IPS-NIHi7 (cell line): ENCODE measurements at regions not wholly inside any gene's neighbourhood (a gene's known extent, or its start where the extent isn't known, plus 50 kb on each side); places are given as distances from the start of the nearest gene placed in this dataset.

ENCODE experiments used
- DNase-seq: peaks from one replicate; pipeline ENCODE4 v3.0.0; 2012; ENCODE audit warnings: mixed read lengths; ENCODE audit errors: extremely low spot score

DNA sequence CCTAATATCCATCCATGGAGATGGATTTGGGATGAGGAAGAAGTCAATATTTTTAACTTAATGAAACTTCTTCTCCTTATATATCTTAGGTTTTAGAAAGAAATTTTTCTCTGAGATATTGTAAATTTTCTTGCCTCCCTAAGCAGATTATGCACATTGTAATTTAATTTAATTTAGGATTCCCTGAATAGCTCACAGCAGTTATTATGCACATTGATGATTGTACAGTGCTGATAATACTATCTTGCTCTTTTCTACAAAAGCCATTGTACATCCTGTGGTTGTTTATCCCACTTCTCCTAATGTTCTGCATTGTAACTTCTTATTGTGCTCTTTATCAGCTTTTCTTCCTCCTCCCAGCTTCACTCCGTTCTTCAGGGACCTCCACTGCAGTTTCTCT, 410.4 kb upstream of the WWC1 start:
- no peak for DNase-seq

DNA sequence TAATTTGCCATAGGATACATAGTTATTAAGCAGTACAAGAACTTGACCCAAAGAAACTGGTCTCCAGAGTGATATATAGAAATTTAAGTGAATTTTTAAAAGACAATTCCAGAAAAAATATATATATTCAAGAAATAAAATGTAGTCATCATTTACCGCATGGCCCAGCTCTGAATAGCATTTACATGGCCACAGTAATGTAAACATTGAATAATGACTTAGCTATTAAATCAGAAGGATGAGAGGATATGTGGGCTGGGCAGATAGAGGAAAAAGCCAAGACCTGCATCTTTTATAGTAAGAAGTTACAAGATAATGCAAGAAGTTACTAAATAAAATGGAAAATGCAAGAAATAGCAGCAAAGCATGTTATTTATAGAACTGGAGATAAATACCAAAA, 405.2 kb upstream of the WWC1 start:
- DNase-seq = no peak

DNA sequence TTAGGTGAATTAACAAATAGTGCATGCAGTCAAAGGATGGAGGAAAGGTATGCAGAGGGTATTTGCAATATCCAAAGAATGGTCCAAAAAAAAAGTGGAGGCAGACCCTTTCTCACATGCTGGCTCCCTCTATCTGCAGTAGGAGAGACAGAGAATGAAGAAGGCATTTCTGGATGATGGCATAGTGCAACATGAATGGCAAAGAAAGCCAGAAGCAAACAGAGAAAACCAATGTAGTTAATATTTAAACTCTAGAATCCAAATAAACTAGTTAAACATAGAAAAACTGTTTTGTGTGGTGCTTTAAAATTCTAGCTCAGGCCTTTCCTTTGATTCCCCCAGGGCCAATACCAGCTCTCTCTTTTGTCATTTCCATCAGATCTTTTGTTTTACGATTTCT, 403.1 kb upstream of the WWC1 start:
- no peak for DNase-seq

DNA sequence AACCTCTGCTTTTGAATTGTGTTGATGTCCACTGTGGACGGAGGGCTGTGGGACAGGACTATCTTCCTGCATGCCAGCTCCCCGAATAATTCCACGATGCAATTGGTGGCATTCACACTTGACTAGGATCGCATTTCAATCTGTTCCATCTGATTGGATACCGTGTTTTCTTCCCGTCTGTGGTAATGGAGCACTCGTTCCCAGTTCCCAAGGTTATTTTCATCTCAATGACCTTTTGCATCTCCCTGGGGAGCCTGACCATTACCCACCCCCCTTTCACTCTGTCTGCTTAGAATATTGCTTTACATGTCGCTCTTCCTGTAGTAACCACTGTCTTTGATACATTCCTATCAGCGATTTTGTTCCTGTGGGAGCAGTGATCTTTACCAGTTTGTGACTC, 402.2 kb upstream of the WWC1 start:
- no peak for DNase-seq

DNA sequence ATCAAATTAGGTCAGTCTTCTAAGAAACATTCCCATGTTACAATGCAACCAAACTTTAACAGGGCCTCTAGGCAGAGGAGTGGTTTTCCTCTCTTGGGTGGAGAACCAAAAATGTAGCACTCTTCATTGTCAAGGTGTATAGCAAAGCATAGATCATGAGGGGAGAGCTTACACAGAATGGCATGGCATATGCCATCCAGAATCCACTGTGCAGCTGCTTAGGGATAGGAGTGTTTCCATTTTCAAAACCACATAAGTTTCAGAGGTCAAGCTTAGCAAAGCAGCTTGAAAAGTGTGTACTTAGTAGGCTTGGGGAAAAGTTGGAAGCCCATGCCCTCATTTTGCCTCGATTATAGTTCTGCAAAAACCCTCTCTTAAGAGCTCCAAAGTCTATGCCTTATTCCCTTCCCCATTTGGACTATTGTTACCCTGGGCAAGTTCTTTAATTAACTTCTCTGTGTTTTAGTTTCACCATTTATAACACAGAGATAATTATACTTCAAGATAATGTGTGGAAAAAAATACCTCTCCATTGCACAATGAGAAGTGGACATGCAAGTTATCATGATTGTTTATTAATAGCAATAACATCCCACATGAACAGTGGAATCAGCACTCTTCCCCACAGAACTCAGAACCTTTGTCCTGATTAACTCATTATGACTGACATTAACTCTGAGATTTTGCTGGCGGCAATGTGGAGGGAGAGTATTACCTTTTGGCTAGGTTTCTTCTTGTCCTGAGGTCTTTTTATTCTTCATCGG, 398.9 kb upstream of the WWC1 start:
- no peak for DNase-seq

GRCh38 chr5:167893271-167893670, 398.2 kb upstream of the WWC1 start:
- DNase-seq = no peak

GRCh38 chr5:167894631-167895472, 396.6 kb upstream of the WWC1 start:
- DNase-seq = no peak

DNA sequence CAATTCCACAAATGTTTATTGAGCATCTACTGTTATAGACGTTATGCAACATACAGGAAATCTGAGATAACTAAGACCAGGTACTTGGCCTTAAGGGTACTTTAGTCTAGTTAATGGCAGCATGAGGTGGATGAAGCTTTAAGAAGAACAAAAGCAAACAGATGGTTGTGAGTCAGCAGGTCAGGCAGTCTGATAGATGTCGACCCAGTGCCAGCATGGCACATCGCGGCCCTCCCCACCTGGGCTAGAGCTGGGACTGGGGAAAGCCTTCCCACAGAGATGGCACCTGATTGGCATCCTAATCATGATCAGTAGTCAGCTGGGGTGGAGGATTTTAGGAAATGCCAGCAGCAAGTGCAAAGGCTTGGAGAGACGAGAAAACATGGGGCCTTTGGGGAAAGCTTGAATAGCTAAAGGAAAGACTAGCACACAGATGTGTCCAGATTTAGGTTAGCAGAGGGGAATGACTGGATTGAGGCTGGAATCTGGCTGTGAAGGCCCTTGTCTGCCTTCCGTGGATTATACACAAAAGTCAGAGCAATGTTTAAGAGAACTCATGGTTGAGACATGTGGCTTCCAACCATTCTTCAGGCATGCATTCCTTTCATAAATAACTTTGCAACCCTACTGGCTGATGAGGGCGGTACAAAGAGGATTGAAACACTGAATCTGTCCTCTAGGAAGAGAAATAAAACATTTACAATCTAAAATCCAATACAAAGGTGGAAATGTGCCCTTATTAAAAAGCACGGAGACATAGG, 395.4 kb upstream of the WWC1 start:
- DNase-seq = no peak

DNA sequence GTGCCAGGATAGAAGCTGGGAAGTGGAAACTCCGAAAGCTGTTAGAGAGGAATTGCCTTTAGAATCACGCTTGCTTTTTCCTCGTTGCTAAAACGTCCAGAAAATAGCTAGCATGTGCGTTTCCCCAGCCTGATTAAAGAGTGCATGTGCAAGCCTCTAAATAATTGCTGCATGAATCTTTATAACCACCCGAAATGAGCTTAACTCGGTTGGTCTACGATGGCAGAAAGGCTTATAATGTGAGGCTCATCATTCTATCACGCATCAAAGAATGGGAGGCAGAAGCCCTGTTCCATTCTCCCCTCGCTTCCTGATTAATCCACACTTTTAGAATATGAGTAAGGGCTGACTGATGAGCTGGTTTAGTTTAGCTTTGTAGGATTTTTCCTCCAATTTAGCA, 394.6 kb upstream of the WWC1 start:
- DNase-seq = no peak

DNA sequence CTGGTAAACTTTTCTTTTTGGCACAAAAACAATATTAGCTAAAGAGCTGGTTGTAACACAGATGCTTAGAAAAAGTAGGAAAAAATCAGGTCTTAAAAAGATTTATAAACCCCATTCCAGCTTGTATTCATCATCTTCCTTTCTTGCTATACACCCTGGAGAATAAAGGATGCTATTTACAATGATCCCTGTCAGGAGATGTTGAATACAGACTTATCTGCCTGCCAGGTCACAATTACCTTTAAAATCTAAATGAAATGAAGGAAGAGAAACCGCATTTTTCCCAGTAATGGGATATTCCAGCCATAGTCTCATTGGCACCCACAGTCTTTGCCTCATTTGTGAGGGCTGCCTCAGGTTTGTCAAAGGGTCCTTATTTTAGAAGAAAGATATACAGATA, 394.1 kb upstream of the WWC1 start:
- DNase-seq = no peak

GRCh38 chr5:167898361-167899042, 392.9 kb upstream of the WWC1 start:
- no peak for DNase-seq

- no peak for DNase-seq
These were observed 391.9 kb upstream of the WWC1 start for GRCh38 chr5:167899490-167900070.

- DNase-seq = no peak
These were observed 391.0 kb upstream of the WWC1 start for GRCh38 chr5:167900340-167900935.

- no peak for DNase-seq
These were observed 389.1 kb upstream of the WWC1 start for GRCh38 chr5:167902298-167902697.

DNA sequence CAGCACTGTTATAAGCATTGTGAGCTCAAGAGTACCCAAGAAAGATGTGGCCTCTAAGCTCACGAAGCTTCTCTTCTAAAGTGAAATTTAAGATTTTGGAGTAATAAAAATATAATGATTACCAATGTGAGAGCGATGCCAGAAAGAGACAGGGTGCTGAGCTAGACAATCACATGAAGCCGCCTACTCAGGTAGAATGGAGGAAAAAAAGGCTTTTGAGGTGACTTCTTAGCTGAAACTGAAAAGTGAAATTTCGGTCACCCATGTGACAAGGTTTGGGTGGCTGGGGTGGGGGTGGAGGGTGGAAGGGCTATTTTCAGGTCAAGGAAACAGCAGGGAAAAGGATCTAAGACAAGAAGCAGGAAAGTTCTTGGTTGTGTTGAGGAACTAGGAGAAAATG, 388.2 kb upstream of the WWC1 start:
- no peak for DNase-seq

DNA sequence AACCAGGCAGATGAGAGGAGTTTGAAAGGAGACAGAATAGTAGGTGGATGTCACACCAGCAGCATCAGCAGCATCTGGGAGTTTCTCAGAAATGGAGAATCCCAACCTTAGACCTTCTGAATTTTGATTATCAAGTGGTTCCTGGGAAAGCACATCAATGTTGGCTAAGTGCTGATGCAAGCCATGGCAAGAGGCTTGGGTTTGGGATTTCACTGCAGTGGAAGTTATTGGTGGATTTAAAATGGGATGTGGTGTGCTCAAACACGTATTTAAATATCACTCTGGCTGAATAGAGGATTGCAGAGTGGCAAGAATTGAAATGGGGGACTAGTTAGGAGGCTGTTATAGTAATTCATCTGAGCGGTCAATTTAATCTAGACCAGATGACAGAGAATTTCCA, 387.8 kb upstream of the WWC1 start:
- DNase-seq = no peak

DNA sequence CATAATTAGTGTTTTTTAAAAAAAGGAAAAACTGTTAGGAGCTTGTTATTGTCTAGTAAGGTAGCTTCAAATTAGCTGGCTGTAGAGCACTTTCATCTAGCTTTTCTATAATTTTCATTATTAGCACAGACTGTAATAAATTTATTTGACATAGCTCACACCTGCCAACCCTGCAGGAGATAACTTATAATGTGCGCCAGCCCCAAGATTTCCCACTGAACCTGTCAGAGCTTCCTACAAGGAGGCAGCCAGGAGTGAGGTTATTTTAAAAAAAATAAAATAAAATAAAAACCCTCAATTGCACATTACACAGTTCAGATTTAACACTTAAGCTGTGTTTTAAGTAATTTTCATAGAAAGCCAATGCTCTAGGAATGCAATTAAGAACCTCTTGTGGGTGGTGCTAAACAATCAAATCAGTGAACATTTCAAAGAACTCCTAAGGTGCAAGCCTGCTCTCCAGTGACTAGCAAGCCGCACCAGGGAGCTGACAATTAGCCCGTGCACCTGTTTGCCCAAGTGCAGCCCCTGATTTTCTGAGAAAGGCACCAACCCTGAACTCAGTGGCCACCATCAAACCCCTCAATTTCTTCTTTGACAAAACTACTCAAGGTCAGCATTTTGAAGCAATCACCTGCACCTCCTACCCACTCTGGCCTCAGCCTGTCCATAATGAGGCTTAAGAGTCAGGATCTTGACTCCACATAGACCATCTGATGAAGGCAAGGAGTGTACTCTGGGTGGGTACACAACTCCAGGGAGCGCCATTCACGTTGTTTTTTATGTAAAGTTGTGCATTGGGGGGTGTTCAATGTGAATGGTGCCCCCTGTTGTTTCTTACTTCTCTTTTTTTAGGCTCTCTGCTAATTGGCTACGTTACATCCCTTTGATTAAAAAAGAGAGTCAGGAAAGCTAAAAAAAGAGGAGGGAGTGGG, 385.3 kb upstream of the WWC1 start:
- DNase-seq = no peak

DNA sequence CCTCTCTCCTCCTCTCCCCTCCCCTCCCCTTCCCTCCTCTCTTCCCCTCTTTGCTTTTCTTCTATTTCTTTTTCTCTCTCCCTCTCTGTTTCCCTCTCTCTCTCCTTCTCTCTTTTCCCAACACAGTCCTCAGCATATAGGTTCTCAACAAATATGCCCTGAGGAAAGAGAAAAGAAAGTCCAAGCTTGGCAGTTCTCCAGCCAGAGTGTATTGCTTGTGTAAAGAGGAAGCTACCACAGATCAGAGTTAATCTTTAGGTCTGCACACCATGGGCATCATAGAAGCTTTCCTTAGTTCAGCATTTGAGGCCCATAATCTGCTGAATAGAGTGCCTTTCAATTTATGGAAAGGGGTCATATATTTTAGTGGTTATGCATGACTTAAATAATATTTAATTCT, 382.8 kb upstream of the WWC1 start:
- DNase-seq = no peak

GRCh38 chr5:167912941-167913665, 378.3 kb upstream of the WWC1 start:
- DNase-seq = no peak
